Smooth muscle cell (in vitro differentiated cells): ENCODE measurements at regions not wholly inside any gene's neighbourhood (a gene's known extent, or its start where the extent isn't known, plus 50 kb on each side); places are given as distances from the start of the nearest gene placed in this dataset.

Source experiments
- DNase-seq: peaks from one replicate; lab custom pipeline; 2025; ENCODE audit not compliant: unreplicated experiment; lab: John Stamatoyannopoulos, UW
- H2AFZ ChIP-seq: fragments of 200-600 bp; sonication (generic); 2 replicates; pipeline ENCODE4 v1.6.0; 2016; ENCODE audit warnings: antibody characterized with exemption, low read depth, mild to moderate bottlenecking
- H3F3A ChIP-seq: fragments of 200-600 bp; sonication (generic); 2 replicates; pipeline ENCODE4 v1.6.0; 2017; ENCODE audit warnings: antibody characterized with exemption, low read depth
- H3K27ac ChIP-seq: fragments of 200-600 bp; sonication (generic); 2 replicates; pipeline ENCODE4 v1.5.1; 2016; ENCODE audit warnings: low read depth, mild to moderate bottlenecking
- H3K27me3 ChIP-seq: fragments of 200-600 bp; sonication (generic); 2 replicates; pipeline ENCODE4 v1.6.1; 2016; ENCODE audit warnings: low read depth, mild to moderate bottlenecking
- H3K36me3 ChIP-seq: fragments of 200-600 bp; sonication (generic); 2 replicates; pipeline ENCODE4 v1.5.1; 2016; ENCODE audit warnings: low read depth
- H3K4me1 ChIP-seq: fragments of 200-600 bp; sonication (generic); 2 replicates; pipeline ENCODE4 v1.5.1; 2016; ENCODE audit warnings: low read depth
- H3K4me2 ChIP-seq: fragments of 200-600 bp; sonication (generic); 2 replicates; pipeline ENCODE4 v1.6.0; 2016; ENCODE audit warnings: mild to moderate bottlenecking
- H3K4me3 ChIP-seq: fragments of 200-600 bp; sonication (generic); 2 replicates; pipeline ENCODE4 v1.5.1; 2016; ENCODE audit warnings: mild to moderate bottlenecking
- H3K79me2 ChIP-seq: fragments of 200-600 bp; sonication (generic); 2 replicates; pipeline ENCODE4 v1.6.0; 2016; ENCODE audit warnings: low read depth, mild to moderate bottlenecking
- H3K9ac ChIP-seq: fragments of 200-600 bp; sonication (generic); 2 replicates; pipeline ENCODE4 v1.6.0; 2016; ENCODE audit warnings: low read depth
- H3K9me3 ChIP-seq: fragments of 200-600 bp; sonication (generic); replicated peaks from 2 replicates; pipeline ENCODE4 v1.5.1; 2016; ENCODE audit warnings: low read depth
- H4K20me1 ChIP-seq: fragments of 200-600 bp; sonication (generic); 2 replicates; pipeline ENCODE4 v1.6.0; 2016; ENCODE audit warnings: low read depth
- CTCF ChIP-seq: fragments of 200-600 bp; sonication (generic); IDR thresholded peaks from 2 replicates; pipeline ENCODE4 v1.5.1; 2017; ENCODE audit warnings: borderline replicate concordance, mild to moderate bottlenecking, antibody characterized with exemption; ENCODE audit not compliant: insufficient read depth, poor library complexity, severe bottlenecking
- WGBS: methylation state at CpG from one replicate; pipeline ENCODE4 v1.1.7; 2016; ENCODE audit warnings: low lambda C conversion rate; 5-methylcytosine and 5-hydroxymethylcytosine counted together

DNA sequence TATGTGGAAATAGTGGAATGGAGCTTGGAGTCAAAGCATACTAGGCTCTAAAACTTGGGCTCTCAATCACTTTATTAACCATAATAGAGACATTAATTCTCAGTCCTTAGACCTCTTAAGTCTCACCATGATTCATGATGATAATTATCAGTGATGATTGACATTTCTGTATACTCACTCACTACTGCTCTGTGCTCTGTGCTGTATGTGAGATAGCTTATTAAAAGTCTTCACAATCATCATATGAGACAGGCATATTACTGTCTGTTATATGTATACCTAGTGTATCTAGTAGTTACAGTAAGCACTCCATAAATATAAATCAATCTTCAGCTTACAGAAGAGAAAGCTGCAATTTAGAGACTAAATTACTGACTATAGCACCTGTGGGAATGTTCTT lies 236.0 kb upstream of the JAG1 start:
- H3K4me2 ChIP-seq, result no peak overlapping the region
- H3K27me3 ChIP-seq, result no peaks in the 10 kb centered on the region
- H4K20me1 ChIP-seq, result no peaks in the 10 kb centered on the region
- H3K36me3 ChIP-seq, result no peaks in the 10 kb centered on the region
- TF ChIP-seq CTCF, result no peak
- no peaks in the 10 kb centered on the region for H3K9me3 ChIP-seq
- H3K9ac ChIP-seq, result no peak overlapping the region
- no peak overlapping the region for H3K4me3 ChIP-seq
- H2AFZ ChIP-seq, result no peak overlapping the region
- H3K4me1 ChIP-seq, result no peaks in the 10 kb centered on the region
- H3K27ac ChIP-seq, result no peak overlapping the region
- no peaks in the 10 kb centered on the region for H3F3A ChIP-seq
- DNase-seq, result no peak
- no peaks in the 10 kb centered on the region for H3K79me2 ChIP-seq

- Histone ChIP-seq H3K4me2 (no peak overlapping the region), H3F3A (no peaks in the 10 kb centered on the region), H3K79me2 (no peaks in the 10 kb centered on the region), H3K9me3 (no peaks in the 10 kb centered on the region), H3K9ac (no peak overlapping the region), H2AFZ (no peak overlapping the region), H3K36me3 (no peaks in the 10 kb centered on the region), H3K4me1 (no peaks in the 10 kb centered on the region), H3K4me3 (no peak overlapping the region), H3K27me3 (no peaks in the 10 kb centered on the region), H4K20me1 (no peaks in the 10 kb centered on the region), H3K27ac (no peak overlapping the region)
- no peak for DNase-seq
- TF ChIP-seq CTCF, result no peak
- 82% methylated on average over 12 of the region's 12 CpGs for WGBS
Measured at GRCh38 chr20:10910535-10911178, 236.9 kb upstream of the JAG1 start.

DNA sequence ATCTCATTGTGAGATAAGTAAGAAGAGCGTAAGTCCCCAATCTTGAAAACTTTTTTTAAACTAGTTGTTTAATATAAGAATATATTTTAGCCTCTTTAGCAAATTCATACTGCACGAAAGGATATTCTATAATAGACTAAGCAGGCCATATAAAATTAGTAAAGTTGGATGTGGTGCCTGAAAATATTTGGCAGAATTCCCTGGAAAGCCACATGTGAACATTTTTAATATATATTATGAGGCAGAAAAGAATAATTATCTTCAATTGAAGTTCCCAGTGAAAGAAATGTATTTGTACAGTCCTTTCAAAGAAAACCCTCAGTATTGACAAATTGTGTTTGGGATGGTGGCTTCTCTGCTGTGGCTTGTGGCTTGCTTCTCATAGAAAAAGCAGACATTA lies 237.5 kb upstream of the JAG1 start:
- H3K4me1 ChIP-seq, result no peaks in the 10 kb centered on the region
- no peak overlapping the region for H3K27ac ChIP-seq
- no peak overlapping the region for H2AFZ ChIP-seq
- H3K4me3 ChIP-seq, result no peak overlapping the region
- no peaks in the 10 kb centered on the region for H3K9me3 ChIP-seq
- no peaks in the 10 kb centered on the region for H3K79me2 ChIP-seq
- H3K4me2 ChIP-seq, result no peak overlapping the region
- H3K36me3 ChIP-seq, result no peaks in the 10 kb centered on the region
- no peaks in the 10 kb centered on the region for H4K20me1 ChIP-seq
- no peak for DNase-seq
- H3K27me3 ChIP-seq, result no peaks in the 10 kb centered on the region
- no peaks in the 10 kb centered on the region for H3F3A ChIP-seq
- no peak for TF ChIP-seq CTCF
- no peak overlapping the region for H3K9ac ChIP-seq
- 92% methylated on average over 2 of the region's 2 CpGs for WGBS

- Histone ChIP-seq H3K36me3 (no peaks in the 10 kb centered on the region), H3F3A (no peaks in the 10 kb centered on the region), H3K27me3 (no peaks in the 10 kb centered on the region), H3K27ac (no peak overlapping the region), H4K20me1 (no peaks in the 10 kb centered on the region), H3K9me3 (no peaks in the 10 kb centered on the region), H2AFZ (no peak overlapping the region), H3K9ac (no peak overlapping the region), H3K4me3 (no peak overlapping the region), H3K4me2 (no peak overlapping the region), H3K79me2 (no peaks in the 10 kb centered on the region), H3K4me1 (no peaks in the 10 kb centered on the region)
- no peak for DNase-seq
- TF ChIP-seq CTCF, result no peak
- 85% methylated on average over 1 of the region's 1 CpG for WGBS
Measured at GRCh38 chr20:10915815-10916214, 242.0 kb upstream of the JAG1 start.
